Activated naive CD8-positive, alpha-beta T cell treated with anti-CD3 and anti-CD28 coated beads, Interleukin-2, amount 50 U/mL, for 24 hours (primary cell): ENCODE measurements at regions not wholly inside any gene's neighbourhood (a gene's known extent, or its start where the extent isn't known, plus 50 kb on each side); places are given as distances from the start of the nearest gene placed in this dataset.

Experiments used
- ATAC-seq: fragments of 150-1000 bp; cut with Tn5 transposase; one replicate; pipeline ENCODE4 v1.10.0; 2021
- DNase-seq: peaks from one replicate; pipeline ENCODE4 v3.0.0; 2021
- H3K27ac Mint-ChIP-seq: one replicate; pipeline ENCODE4 v1.8.0; 2021; ENCODE audit warnings: mild to moderate bottlenecking, mixed read lengths
- H3K27me3 Mint-ChIP-seq: one replicate; pipeline ENCODE4 v1.8.0; 2021; ENCODE audit warnings: mixed read lengths
- H3K36me3 Mint-ChIP-seq: one replicate; pipeline ENCODE4 v1.8.0; 2021; ENCODE audit warnings: low read depth, mixed read lengths
- H3K4me1 Mint-ChIP-seq: one replicate; pipeline ENCODE4 v1.8.0; 2021; ENCODE audit warnings: mixed read lengths
- H3K4me3 Mint-ChIP-seq: one replicate; pipeline ENCODE4 v1.8.0; 2021; ENCODE audit warnings: mild to moderate bottlenecking, moderate library complexity, mixed read lengths
- H3K9me3 Mint-ChIP-seq: one replicate; pipeline ENCODE4 v1.8.0; 2021; ENCODE audit warnings: mixed read lengths

- H3K27me3 Mint-ChIP-seq, result peaks cover 4% of the 10 kb centered on the region
- H3K4me1 Mint-ChIP-seq, result no peaks in the 10 kb centered on the region
- no peak overlapping the region for H3K4me3 Mint-ChIP-seq
- DNase-seq (no peak), ATAC-seq (no peak)
- H3K9me3 Mint-ChIP-seq, result peaks cover 12% of the 10 kb centered on the region
- no peak overlapping the region for H3K27ac Mint-ChIP-seq
- no peaks in the 10 kb centered on the region for H3K36me3 Mint-ChIP-seq
Measured at GRCh38 chr22:27358096-27358870, 443.3 kb downstream of the MN1 start.

- H3K9me3 Mint-ChIP-seq, result no peaks in the 10 kb centered on the region
- ATAC-seq (no peak), DNase-seq (no peak)
- H3K4me3 Mint-ChIP-seq, result no peak overlapping the region
- H3K27me3 Mint-ChIP-seq, result peaks cover 32% of the 10 kb centered on the region
- no peaks in the 10 kb centered on the region for H3K36me3 Mint-ChIP-seq
- H3K27ac Mint-ChIP-seq, result no peak overlapping the region
- no peaks in the 10 kb centered on the region for H3K4me1 Mint-ChIP-seq
Measured at GRCh38 chr22:27370269-27370668, 431.3 kb downstream of the MN1 start.

- no peak overlapping the region for H3K4me3 Mint-ChIP-seq
- peaks cover 30% of the 10 kb centered on the region for H3K27me3 Mint-ChIP-seq
- no peaks in the 10 kb centered on the region for H3K4me1 Mint-ChIP-seq
- no peaks in the 10 kb centered on the region for H3K36me3 Mint-ChIP-seq
- DNase-seq, result no peak
- H3K27ac Mint-ChIP-seq, result no peak overlapping the region
- H3K9me3 Mint-ChIP-seq, result peaks cover 4% of the 10 kb centered on the region
- no peak for ATAC-seq
Measured at GRCh38 chr22:27370987-27371386, 430.6 kb downstream of the MN1 start.

GRCh38 chr22:27372364-27372763 is 429.2 kb downstream of the MN1 start:
- no peak for DNase-seq
- Mint-ChIP-seq H3K4me3 (no peak overlapping the region), H3K36me3 (no peaks in the 10 kb centered on the region), H3K9me3 (peaks cover 4% of the 10 kb centered on the region), H3K4me1 (no peaks in the 10 kb centered on the region), H3K27ac (no peak overlapping the region), H3K27me3 (peaks cover 27% of the 10 kb centered on the region)
- ATAC-seq, result no peak

- DNase-seq (no peak), ATAC-seq (no peak)
- H3K27me3 Mint-ChIP-seq, result peaks cover 23% of the 10 kb centered on the region
- peaks cover 4% of the 10 kb centered on the region for H3K9me3 Mint-ChIP-seq
- no peak overlapping the region for H3K4me3 Mint-ChIP-seq
- H3K36me3 Mint-ChIP-seq, result no peaks in the 10 kb centered on the region
- H3K4me1 Mint-ChIP-seq, result no peaks in the 10 kb centered on the region
- H3K27ac Mint-ChIP-seq, result no peak overlapping the region
Measured at GRCh38 chr22:27372969-27373670, 428.4 kb downstream of the MN1 start.

GRCh38 chr22:27377501-27378295 is 423.9 kb downstream of the MN1 start:
- Mint-ChIP-seq H3K4me3 (no peak overlapping the region), H3K9me3 (peaks cover 4% of the 10 kb centered on the region), H3K4me1 (no peaks in the 10 kb centered on the region), H3K36me3 (no peaks in the 10 kb centered on the region), H3K27ac (no peak overlapping the region), H3K27me3 (peaks cover 5% of the 10 kb centered on the region)
- ATAC-seq (no peak), DNase-seq (no peak)

GRCh38 chr22:27378311-27378800 is 423.2 kb downstream of the MN1 start:
- Mint-ChIP-seq H3K9me3 (peaks cover 4% of the 10 kb centered on the region), H3K4me1 (no peaks in the 10 kb centered on the region), H3K27me3 (peaks cover 3% of the 10 kb centered on the region), H3K36me3 (no peaks in the 10 kb centered on the region), H3K4me3 (no peak overlapping the region), H3K27ac (no peak overlapping the region)
- no peak for DNase-seq
- ATAC-seq, result no peak

- no peak for ATAC-seq
- peaks cover 4% of the 10 kb centered on the region for H3K9me3 Mint-ChIP-seq
- DNase-seq, result no peak
- no peak overlapping the region for H3K4me3 Mint-ChIP-seq
- no peaks in the 10 kb centered on the region for H3K36me3 Mint-ChIP-seq
- H3K27me3 Mint-ChIP-seq, result peaks cover 3% of the 10 kb centered on the region
- H3K27ac Mint-ChIP-seq, result no peak overlapping the region
- H3K4me1 Mint-ChIP-seq, result no peaks in the 10 kb centered on the region
Measured at GRCh38 chr22:27378995-27379394, 422.6 kb downstream of the MN1 start.

- no peak for ATAC-seq
- DNase-seq, result no peak
- H3K9me3 Mint-ChIP-seq, result no peaks in the 10 kb centered on the region
- no peak overlapping the region for H3K4me3 Mint-ChIP-seq
- no peak overlapping the region for H3K27ac Mint-ChIP-seq
- H3K27me3 Mint-ChIP-seq, result peaks cover 4% of the 10 kb centered on the region
- no peaks in the 10 kb centered on the region for H3K36me3 Mint-ChIP-seq
- no peaks in the 10 kb centered on the region for H3K4me1 Mint-ChIP-seq
Measured at GRCh38 chr22:27380855-27381254, 420.7 kb downstream of the MN1 start.

- H3K4me1 Mint-ChIP-seq, result no peaks in the 10 kb centered on the region
- no peaks in the 10 kb centered on the region for H3K9me3 Mint-ChIP-seq
- no peak for ATAC-seq
Measured at GRCh38 chr22:27381552-27381951, 420.0 kb downstream of the MN1 start.

GRCh38 chr22:27381960-27382742 is 419.4 kb downstream of the MN1 start:
- H3K4me3 Mint-ChIP-seq, result no peak overlapping the region
- H3K4me1 Mint-ChIP-seq, result no peaks in the 10 kb centered on the region

More at GRCh38 chr22:27381552-27381951, 420.0 kb downstream of the MN1 start:
- Mint-ChIP-seq H3K36me3 (no peaks in the 10 kb centered on the region), H3K27ac (no peak overlapping the region), H3K27me3 (peaks cover 4% of the 10 kb centered on the region), H3K4me3 (no peak overlapping the region)
- DNase-seq, result no peak

GRCh38 chr22:27382947-27383346 is 418.6 kb downstream of the MN1 start:
- Mint-ChIP-seq H3K27me3 (peaks cover 4% of the 10 kb centered on the region), H3K27ac (no peak overlapping the region), H3K4me3 (no peak overlapping the region), H3K4me1 (no peaks in the 10 kb centered on the region), H3K36me3 (no peaks in the 10 kb centered on the region), H3K9me3 (no peaks in the 10 kb centered on the region)
- DNase-seq, result no peak
- no peak for ATAC-seq

More at GRCh38 chr22:27381960-27382742, 419.4 kb downstream of the MN1 start:
- DNase-seq, result no peak
- peaks cover 4% of the 10 kb centered on the region for H3K27me3 Mint-ChIP-seq
- H3K36me3 Mint-ChIP-seq, result no peaks in the 10 kb centered on the region
- no peak for ATAC-seq
- H3K9me3 Mint-ChIP-seq, result no peaks in the 10 kb centered on the region
- H3K27ac Mint-ChIP-seq, result no peak overlapping the region

GRCh38 chr22:27383896-27384295 is 417.7 kb downstream of the MN1 start:
- Mint-ChIP-seq H3K4me3 (no peak overlapping the region), H3K27me3 (peaks cover 4% of the 10 kb centered on the region), H3K36me3 (no peaks in the 10 kb centered on the region), H3K4me1 (no peaks in the 10 kb centered on the region), H3K27ac (no peak overlapping the region), H3K9me3 (no peaks in the 10 kb centered on the region)
- ATAC-seq (no peak), DNase-seq (no peak)
